Prostate gland (tissue), 2 donors: ENCODE measurements at regions not wholly inside any gene's neighbourhood (a gene's known extent, or its start where the extent isn't known, plus 50 kb on each side); places are given as distances from the start of the nearest gene placed in this dataset.

Experiments used
- DNase-seq: peaks from one replicate; pipeline ENCODE4 v3.0.0-alpha.2; 2019; ENCODE audit warnings: low spot score
- H3K27ac ChIP-seq, 2 donors: fragments of 200-600 bp; sonication (generic); 2 replicates each; pipeline ENCODE4 v1.5.1; 2017 to 2019
- H3K27me3 ChIP-seq: fragments of 200-600 bp; sonication (generic); replicated peaks from 2 replicates; pipeline ENCODE4 v1.5.1; 2019; ENCODE audit not compliant: insufficient read depth
- H3K36me3 ChIP-seq, 2 donors: fragments of 200-600 bp; sonication (generic); 1 replicate in 1 of 2; 2 replicates in 1 of 2; pipeline versions ENCODE4 v1.5.1 to v1.8.1; 2017 to 2019
- H3K4me1 ChIP-seq: fragments of 200-600 bp; sonication (generic); replicated peaks from 2 replicates; pipeline ENCODE4 v1.5.1; 2019
- H3K4me3 ChIP-seq, 2 donors: fragments of 200-600 bp; sonication (generic); 2 replicates each; pipeline ENCODE4 v1.5.1; 2017 to 2019
- H3K9me3 ChIP-seq: fragments of 200-600 bp; sonication (generic); 2 replicates; pipeline ENCODE4 v1.5.1; 2017
- POLR2A ChIP-seq: fragments of 450-650 bp; IDR thresholded peaks from one replicate; pipeline ENCODE4 v1.6.1; 2016; ENCODE audit warnings: antibody characterized with exemption, mild to moderate bottlenecking
- POLR2AphosphoS5 ChIP-seq: sonication (generic); formaldehyde crosslinking; IDR thresholded peaks from one replicate; pipeline ENCODE4 v1.6.1; 2017; ENCODE audit warnings: antibody characterized with exemption
- WGBS: methylation state at CpG from one replicate; pipeline ENCODE4 v1.1.5; 2018; 5-methylcytosine and 5-hydroxymethylcytosine counted together
- intact Hi-C: fragments of 100-400 bp; cut with DNase I; formaldehyde crosslinking; loops from one replicate; pipeline ENCODE4 v1.14.2; 2022
- TF ChIP-seq, protein P1 (sequence below), 4 experiments: fragments of 200-600 bp in 2 of 4; fragments of 450-650 bp in 2 of 4; sonication (generic) in 2 of 4; IDR thresholded peaks; 1 replicate in 3 of 4; 2 replicates in 1 of 4; pipeline ENCODE4 v1.5.1; 2016 to 2019; ENCODE audit warnings: antibody characterized with exemption in 4 of 4, mild to moderate bottlenecking in 2 of 4, moderate library complexity in 2 of 4

GRCh38 chr6:72495441-72495840 is 126.4 kb upstream of the KCNQ5 start:
- no peak overlapping the region for H3K4me3 ChIP-seq
- no peaks in the 10 kb centered on the region for H3K9me3 ChIP-seq
- no peak for DNase-seq
- TF ChIP-seq POLR2A (no peak), POLR2AphosphoS5 (no peak)
- TF ChIP-seq, protein P1, sequence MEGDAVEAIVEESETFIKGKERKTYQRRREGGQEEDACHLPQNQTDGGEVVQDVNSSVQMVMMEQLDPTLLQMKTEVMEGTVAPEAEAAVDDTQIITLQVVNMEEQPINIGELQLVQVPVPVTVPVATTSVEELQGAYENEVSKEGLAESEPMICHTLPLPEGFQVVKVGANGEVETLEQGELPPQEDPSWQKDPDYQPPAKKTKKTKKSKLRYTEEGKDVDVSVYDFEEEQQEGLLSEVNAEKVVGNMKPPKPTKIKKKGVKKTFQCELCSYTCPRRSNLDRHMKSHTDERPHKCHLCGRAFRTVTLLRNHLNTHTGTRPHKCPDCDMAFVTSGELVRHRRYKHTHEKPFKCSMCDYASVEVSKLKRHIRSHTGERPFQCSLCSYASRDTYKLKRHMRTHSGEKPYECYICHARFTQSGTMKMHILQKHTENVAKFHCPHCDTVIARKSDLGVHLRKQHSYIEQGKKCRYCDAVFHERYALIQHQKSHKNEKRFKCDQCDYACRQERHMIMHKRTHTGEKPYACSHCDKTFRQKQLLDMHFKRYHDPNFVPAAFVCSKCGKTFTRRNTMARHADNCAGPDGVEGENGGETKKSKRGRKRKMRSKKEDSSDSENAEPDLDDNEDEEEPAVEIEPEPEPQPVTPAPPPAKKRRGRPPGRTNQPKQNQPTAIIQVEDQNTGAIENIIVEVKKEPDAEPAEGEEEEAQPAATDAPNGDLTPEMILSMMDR (IDR thresholded peaks at IDR 0.05), result no peak
- no peaks in the 10 kb centered on the region for H3K36me3 ChIP-seq
- no peaks in the 10 kb centered on the region for H3K27me3 ChIP-seq
- 79% methylated on average over 2 of the region's 2 CpGs for WGBS
- intact Hi-C loops, result no loop called here
- H3K27ac ChIP-seq, result no peak overlapping the region
- H3K4me1 ChIP-seq, result no peaks in the 10 kb centered on the region

DNA sequence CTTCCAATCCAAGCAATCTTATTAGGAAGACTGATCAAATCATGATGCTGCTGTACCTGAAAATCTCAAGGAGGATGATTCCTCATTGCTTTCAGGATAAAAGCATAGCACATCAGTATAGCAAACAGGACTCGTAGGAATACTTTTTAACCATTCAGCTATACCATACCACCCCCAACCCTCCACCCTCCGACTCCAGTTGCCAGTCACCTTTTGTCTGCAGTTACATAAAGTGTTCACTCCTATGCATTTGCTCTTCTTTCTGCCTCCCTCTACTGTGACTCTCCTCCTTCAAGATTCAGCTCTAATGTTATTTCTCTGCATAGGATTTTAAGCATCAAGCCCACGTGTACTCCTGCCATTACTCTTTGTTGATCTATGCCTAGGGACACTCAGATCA is 124.7 kb upstream of the KCNQ5 start:
- TF ChIP-seq POLR2A (no peak), POLR2AphosphoS5 (no peak)
- TF ChIP-seq, protein P1 (IDR thresholded peaks at IDR 0.05), result no peak
- Histone ChIP-seq H3K4me1 (no peaks in the 10 kb centered on the region), H3K9me3 (no peaks in the 10 kb centered on the region), H3K36me3 (no peaks in the 10 kb centered on the region), H3K27ac (no peak overlapping the region), H3K4me3 (no peak overlapping the region), H3K27me3 (no peaks in the 10 kb centered on the region)
- WGBS, result 63% methylated on average over 3 of the region's 3 CpGs
- DNase-seq, result no peak
- intact Hi-C loops, result no loop called here

DNA sequence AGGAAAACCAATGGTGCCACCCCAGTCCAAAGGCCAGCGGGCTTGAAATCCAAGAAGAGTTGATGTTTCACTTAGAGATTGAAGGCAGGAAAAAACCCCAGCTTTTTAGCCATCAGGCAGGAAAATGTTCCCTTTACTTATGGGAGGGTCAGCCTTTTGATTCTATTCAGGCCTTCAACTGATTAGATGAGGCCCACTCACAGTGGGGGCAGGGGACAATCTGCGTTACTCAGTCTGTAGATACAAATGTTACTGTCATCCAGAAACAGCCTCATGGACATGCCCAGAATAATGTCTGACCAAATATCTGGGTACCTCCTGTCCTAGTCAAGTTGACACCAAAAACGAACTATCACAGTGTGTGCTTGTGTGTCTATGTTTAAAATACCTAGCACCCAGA is 121.2 kb upstream of the KCNQ5 start:
- intact Hi-C loops, result no loop called here
- 73% methylated on average over 3 of the region's 3 CpGs for WGBS
- H3K27me3 ChIP-seq, result no peaks in the 10 kb centered on the region
- H3K9me3 ChIP-seq, result no peaks in the 10 kb centered on the region
- H3K36me3 ChIP-seq, result no peaks in the 10 kb centered on the region
- no peak for DNase-seq
- H3K4me3 ChIP-seq, result no peak overlapping the region
- no peak overlapping the region for H3K27ac ChIP-seq
- no peak for TF ChIP-seq POLR2A
- TF ChIP-seq, protein P1 (IDR thresholded peaks at IDR 0.05), result no peak
- no peak for TF ChIP-seq POLR2AphosphoS5
- H3K4me1 ChIP-seq, result no peaks in the 10 kb centered on the region

GRCh38 chr6:72504406-72504805 is 117.5 kb upstream of the KCNQ5 start:
- Histone ChIP-seq H3K4me1 (no peaks in the 10 kb centered on the region), H3K27me3 (no peaks in the 10 kb centered on the region), H3K36me3 (no peaks in the 10 kb centered on the region), H3K27ac (no peak overlapping the region), H3K9me3 (no peaks in the 10 kb centered on the region), H3K4me3 (no peak overlapping the region)
- intact Hi-C loops, result no loop called here
- WGBS, result 25% methylated on average over 2 of the region's 2 CpGs
- no peak for DNase-seq
- TF ChIP-seq POLR2AphosphoS5, result no peak
- TF ChIP-seq POLR2A, result no peak
- TF ChIP-seq, protein P1 (IDR thresholded peaks at IDR 0.05), result no peak

DNA sequence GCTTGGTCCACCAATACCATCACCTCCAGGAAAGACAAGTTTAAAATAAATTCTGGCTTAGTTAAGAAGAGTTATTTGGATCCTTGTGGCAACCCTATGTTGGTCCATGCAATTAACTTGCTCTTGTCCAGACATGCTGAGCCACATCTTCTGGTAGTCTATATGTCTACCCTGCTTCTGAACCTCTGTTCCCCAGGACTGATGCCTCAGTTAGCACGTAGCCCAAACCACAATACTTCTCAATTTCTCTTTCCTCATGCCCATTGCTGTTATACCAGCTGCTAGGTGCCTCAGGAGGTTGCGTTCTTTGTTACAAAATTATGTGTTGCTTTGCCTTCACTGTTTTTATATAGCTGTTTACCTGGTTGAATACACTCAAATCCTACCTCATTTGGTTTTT is 116.4 kb upstream of the KCNQ5 start:
- TF ChIP-seq, protein P1 (IDR thresholded peaks at IDR 0.05), result no peak
- TF ChIP-seq POLR2AphosphoS5, result no peak
- DNase-seq, result no peak
- Histone ChIP-seq H3K27me3 (no peaks in the 10 kb centered on the region), H3K4me3 (no peak overlapping the region), H3K27ac (no peak overlapping the region), H3K9me3 (no peaks in the 10 kb centered on the region), H3K4me1 (no peaks in the 10 kb centered on the region), H3K36me3 (no peaks in the 10 kb centered on the region)
- intact Hi-C loops, result no loop called here
- 60% methylated on average over 2 of the region's 2 CpGs for WGBS
